ENCODE measurements at regions not wholly inside any gene's neighbourhood (a gene's known extent, or its start where the extent isn't known, plus 50 kb on each side); places are given as distances from the start of the nearest gene placed in this dataset.

GRCh38 chr4:131052646-131053045, 1956.7 kb downstream of the C4orf33 start:
- Histone ChIP-seq H3K4me2 (replicated peaks; ENCODE audit: extremely low read depth, low read length, poor library complexity, severe bottlenecking) (no peak overlapping the region), H3K36me3 (replicated peaks in 1 of 2; ENCODE audit: control insufficient read depth in 1 of 2, insufficient read depth in 2 of 2, low read length in 2 of 2) (no peaks in the 10 kb centered on the region), H3K9ac (ENCODE audit: insufficient read depth, low read length, poor library complexity, severe bottlenecking) (no peak overlapping the region), H3K4me1 (ENCODE audit: control insufficient read depth in 1 of 2, insufficient read depth in 2 of 2, low read length in 2 of 2) (no peaks in the 10 kb centered on the region), H3K27ac (ENCODE audit: low read depth in 1 of 2, low read length in 2 of 2) (no peak overlapping the region), H3K79me2 (ENCODE audit: insufficient read depth, low read length) (no peaks in the 10 kb centered on the region), H2AFZ (ENCODE audit: insufficient read depth, low read depth, low read length, poor library complexity, severe bottlenecking) (no peak overlapping the region), H3K9me3 (replicated peaks in 1 of 2; ENCODE audit: control insufficient read depth in 1 of 2, insufficient read depth in 1 of 2, low read length in 2 of 2) (peaks cover 0 to 4% of the 10 kb centered on the region in 2 donors), H3K27me3 (ENCODE audit: control insufficient read depth in 2 of 2, insufficient read depth in 2 of 2, low read length in 2 of 2) (no peaks in the 10 kb centered on the region), H3K4me3 (replicated peaks in 1 of 3; ENCODE audit: low read depth in 2 of 3, low read length in 3 of 3) (no peak overlapping the region), H4K20me1 (ENCODE audit: insufficient read depth, low read length) (no peaks in the 10 kb centered on the region)
- H3K36me3 Mint-ChIP-seq = no peaks in the 10 kb centered on the region
- no peak overlapping the region for H3K4me3 Mint-ChIP-seq
- no CpG with 5 or more reads among the region's 2 CpGs for WGBS (ENCODE audit: insufficient coverage)
- H3K27ac Mint-ChIP-seq = no peak overlapping the region
- no peak for DNase-seq
- no peak for TF ChIP-seq CTCF (IDR thresholded peaks at IDR 0.05)
- no peaks in the 10 kb centered on the region for H3K27me3 Mint-ChIP-seq (ENCODE audit: low read depth in 3 of 3)
- H3K9me3 Mint-ChIP-seq = peaks cover 0 to 4% (median 1%) of the 10 kb centered on the region in 7 donors
- intact Hi-C loops (cut with micrococcal nuclease) = no loop called here
- no peaks in the 10 kb centered on the region for H3K4me1 Mint-ChIP-seq

GRCh38 chr4:131054489-131055019, 1958.6 kb downstream of the C4orf33 start:
- 93% methylated on average over 7 of the region's 8 CpGs for WGBS (ENCODE audit: insufficient coverage)
- H3K4me3 ChIP-seq (replicated peaks in 1 of 3; ENCODE audit: low read depth in 2 of 3, low read length in 3 of 3) = no peak overlapping the region
- Mint-ChIP-seq H3K27me3 (ENCODE audit: low read depth in 3 of 3) (no peaks in the 10 kb centered on the region), H3K4me1 (no peaks in the 10 kb centered on the region), H3K4me3 (no peak overlapping the region), H3K27ac (no peak overlapping the region), H3K36me3 (no peaks in the 10 kb centered on the region), H3K9me3 (peaks cover 0 to 4% (median 1%) of the 10 kb centered on the region in 7 donors)
- peaks cover 0 to 4% of the 10 kb centered on the region in 2 donors for H3K9me3 ChIP-seq (replicated peaks in 1 of 2; ENCODE audit: control insufficient read depth in 1 of 2, insufficient read depth in 1 of 2, low read length in 2 of 2)
- no peak overlapping the region for H2AFZ ChIP-seq (ENCODE audit: insufficient read depth, low read depth, low read length, poor library complexity, severe bottlenecking)
- H4K20me1 ChIP-seq (ENCODE audit: insufficient read depth, low read length) = no peaks in the 10 kb centered on the region
- H3K27ac ChIP-seq (ENCODE audit: low read depth in 1 of 2, low read length in 2 of 2) = no peak overlapping the region
- no peaks in the 10 kb centered on the region for H3K36me3 ChIP-seq (replicated peaks in 1 of 2; ENCODE audit: control insufficient read depth in 1 of 2, insufficient read depth in 2 of 2, low read length in 2 of 2)
- no peaks in the 10 kb centered on the region for H3K4me1 ChIP-seq (ENCODE audit: control insufficient read depth in 1 of 2, insufficient read depth in 2 of 2, low read length in 2 of 2)
- H3K4me2 ChIP-seq (replicated peaks; ENCODE audit: extremely low read depth, low read length, poor library complexity, severe bottlenecking) = no peak overlapping the region
- H3K9ac ChIP-seq (ENCODE audit: insufficient read depth, low read length, poor library complexity, severe bottlenecking) = no peak overlapping the region
- no peaks in the 10 kb centered on the region for H3K79me2 ChIP-seq (ENCODE audit: insufficient read depth, low read length)
- no peaks in the 10 kb centered on the region for H3K27me3 ChIP-seq (ENCODE audit: control insufficient read depth in 2 of 2, insufficient read depth in 2 of 2, low read length in 2 of 2)
- intact Hi-C loops (cut with micrococcal nuclease) = no loop called here
- no peak for TF ChIP-seq CTCF (IDR thresholded peaks at IDR 0.05)
- no peak for DNase-seq
